GM12878 (cell line): ENCODE measurements at regions not wholly inside any gene's neighbourhood (a gene's known extent, or its start where the extent isn't known, plus 50 kb on each side); places are given as distances from the start of the nearest gene placed in this dataset.

Experiments
- ATAC-seq: fragments of 200-7000 bp; cut with Tn5 transposase; 3 replicates; pipeline ENCODE4 v1.9.1; 2020; ENCODE audit warnings: mild to moderate bottlenecking, moderate library complexity
- BruUV-seq: library from RNA; stranded (reverse); fragments of 400-500 nt; replicated peaks from 2 replicates; lab custom pipeline; 2021; lab: Mats Ljungman, UMichigan
- CTCF ChIA-PET: fragments of 300-600 bp; sonication (Branson Sonifier 250); formaldehyde crosslinking; extraction: SDS; loops from one replicate; lab custom pipeline; 2021; ENCODE audit warnings: inconsistent platforms; lab: Yijun Ruan, JAX
- POLR2A ChIA-PET: fragments of 350-600 bp; formaldehyde crosslinking; extraction: SDS; loops from one replicate; lab custom pipeline; 2021; ENCODE audit warnings: inconsistent platforms; lab: Charles Lee
- RAD21 ChIA-PET: fragments of 300-600 bp; sonication (Branson Sonifier 250); formaldehyde crosslinking; loops from one replicate; lab custom pipeline; 2023; ENCODE audit warnings: antibody characterized with exemption; ENCODE audit not compliant: unreplicated experiment; lab: Charles Lee
- SMC1A ChIA-PET: fragments of 300-600 bp; sonication (Branson Sonifier 250); formaldehyde crosslinking; loops from one replicate; lab custom pipeline; 2023; ENCODE audit not compliant: unreplicated experiment, uncharacterized antibody; lab: Charles Lee
- DNase-seq: peaks from one replicate; pipeline ENCODE4 v3.0.0-alpha.2; 2011; ENCODE audit warnings: low read depth, low spot score
- FAIRE-seq: peaks from 3 replicates; lab custom pipeline; 2011; peaks lifted over from hg19 to GRCh38; lab: Jason Lieb, UNC
- H2AFZ ChIP-seq: 2 replicates; pipeline ENCODE4 v1.6.0; 2011; ENCODE audit warnings: low read depth, low read length, control low read depth; ENCODE audit not compliant: control insufficient read depth
- H3K27ac ChIP-seq: 2 replicates; pipeline ENCODE4 v1.5.1; 2011; ENCODE audit warnings: control low read depth; ENCODE audit not compliant: control insufficient read depth, insufficient read depth
- H3K27me3 ChIP-seq, 2 experiments: replicated peaks in 1 of 2; 2 replicates each; pipeline versions ENCODE4 v1.6.0 to v1.6.1; 2011; ENCODE audit warnings: low read length in 1 of 2; ENCODE audit not compliant: control insufficient read depth in 2 of 2, insufficient read depth in 2 of 2
- H3K36me3 ChIP-seq, 2 experiments: 2 replicates each; pipeline ENCODE4 v1.5.1; 2011; ENCODE audit warnings: low read length in 1 of 2; ENCODE audit not compliant: control insufficient read depth in 2 of 2, insufficient read depth in 2 of 2
- H3K4me1 ChIP-seq: 2 replicates; pipeline ENCODE4 v1.6.1; 2011; ENCODE audit warnings: mild to moderate bottlenecking, low read length, moderate library complexity, mixed read lengths; ENCODE audit not compliant: control insufficient read depth, insufficient read depth
- H3K4me2 ChIP-seq: 2 replicates; pipeline ENCODE4 v1.6.0; 2011; ENCODE audit warnings: control low read depth; ENCODE audit not compliant: control insufficient read depth, insufficient read depth
- H3K4me3 ChIP-seq: fragments of 200-600 bp; sonication (generic); 2 replicates; pipeline ENCODE4 v1.5.1; 2016
- H3K79me2 ChIP-seq: 2 replicates; pipeline ENCODE4 v1.6.0; 2011; ENCODE audit warnings: low read length; ENCODE audit not compliant: control insufficient read depth, insufficient read depth
- H3K9ac ChIP-seq: 2 replicates; pipeline ENCODE4 v1.8.0; 2011; ENCODE audit warnings: low read length, control low read depth, mixed read lengths; ENCODE audit not compliant: control insufficient read depth, insufficient read depth
- H3K9me3 ChIP-seq: replicated peaks from 3 replicates; pipeline ENCODE4 v1.5.1; 2011; ENCODE audit warnings: mild to moderate bottlenecking, low read length; ENCODE audit not compliant: control insufficient read depth, insufficient read depth
- H4K20me1 ChIP-seq: 2 replicates; pipeline ENCODE4 v1.6.0; 2011; ENCODE audit not compliant: control insufficient read depth, insufficient read depth
- HCFC1 ChIP-seq: fragments of 150-350 bp; IDR thresholded peaks from 2 replicates; pipeline ENCODE4 v1.6.1; 2014; ENCODE audit warnings: low read length
- MTA2 ChIP-seq: fragments of 450-650 bp; IDR thresholded peaks from 2 replicates; pipeline ENCODE4 v1.6.1; 2016; ENCODE audit warnings: low read depth, mild to moderate bottlenecking, moderate library complexity
- NKRF ChIP-seq: fragments of 450-650 bp; conservative IDR thresholded peaks from 2 replicates; pipeline ENCODE4 v1.6.1; 2017; ENCODE audit warnings: mild to moderate bottlenecking, moderate library complexity
- NR2F1 ChIP-seq: fragments of 450-650 bp; conservative IDR thresholded peaks from 2 replicates; pipeline ENCODE4 v1.6.1; 2017; ENCODE audit warnings: mild to moderate bottlenecking
- RAD21 ChIP-seq: IDR thresholded peaks from 2 replicates; pipeline ENCODE4 v1.6.1; 2011; ENCODE audit warnings: mild to moderate bottlenecking, low read depth, low read length, moderate library complexity; ENCODE audit not compliant: insufficient read depth
- SREBF2 ChIP-seq: IDR thresholded peaks from 2 replicates; pipeline ENCODE4 v1.6.1; 2012; ENCODE audit warnings: mild to moderate bottlenecking, low read length
- YBX1 ChIP-seq: fragments of 450-650 bp; IDR thresholded peaks from 2 replicates; pipeline ENCODE4 v1.6.1; 2016; ENCODE audit warnings: antibody characterized with exemption
- ZBTB4 ChIP-seq: fragments of 450-650 bp; formaldehyde crosslinking; IDR thresholded peaks from 2 replicates; pipeline ENCODE4 v1.4.0; 2022; ENCODE audit warnings: mild to moderate bottlenecking, moderate library complexity
- ZNF24 ChIP-seq: fragments of 450-650 bp; IDR thresholded peaks from 2 replicates; pipeline ENCODE4 v1.6.1; 2017; ENCODE audit warnings: antibody characterized with exemption, mild to moderate bottlenecking
- WGBS: methylation state at CpG from one replicate; pipeline ENCODE4 v1.1.6; 2016; ENCODE audit warnings: low lambda C conversion rate; ENCODE audit not compliant: insufficient replicate concordance, insufficient coverage; ENCODE audit errors: missing lambda C conversion rate; 5-methylcytosine and 5-hydroxymethylcytosine counted together
- in situ Hi-C: fragments of 300-500 bp; cut with MboI; formaldehyde crosslinking; loops from 9 replicates; pipeline ENCODE4 v1.14.3; 2018; ENCODE audit warnings: mixed read lengths
- intact Hi-C: fragments of 100-400 bp; cut with micrococcal nuclease; formaldehyde crosslinking; loops from one replicate; pipeline ENCODE4 v1.14.2; 2022; ENCODE audit not compliant: unreplicated experiment
- TF ChIP-seq, protein P1 (sequence below): fragments of 450-650 bp; IDR thresholded peaks from 2 replicates; pipeline ENCODE4 v1.6.1; 2018; ENCODE audit warnings: mild to moderate bottlenecking, low read depth, moderate library complexity; ENCODE audit not compliant: partially characterized antibody

DNA sequence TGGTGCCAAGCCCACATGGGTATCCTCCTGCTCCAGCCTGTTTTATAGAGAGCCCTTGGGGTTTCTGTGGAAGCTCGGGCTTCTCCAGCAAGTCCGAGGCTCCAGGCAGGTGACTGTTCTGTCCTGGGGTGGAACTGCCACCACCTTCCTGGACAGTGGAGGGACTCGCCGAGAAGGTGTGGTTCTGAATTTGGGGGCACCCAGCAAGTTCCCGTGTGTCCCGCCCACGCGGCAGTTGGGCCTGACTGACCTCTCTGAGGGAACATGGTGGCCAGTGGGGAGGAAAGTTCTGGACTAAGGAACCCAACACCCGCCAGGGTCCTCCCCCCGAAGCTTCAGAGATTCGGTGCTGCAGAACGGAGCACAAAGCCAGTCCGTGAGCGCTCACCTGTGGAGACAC lies 158.1 kb upstream of the C1orf174 start:
- Histone ChIP-seq H3K27me3 (no peaks in the 10 kb centered on the region), H4K20me1 (no peaks in the 10 kb centered on the region), H3K36me3 (no peaks in the 10 kb centered on the region), H3K4me3 (no peak overlapping the region), H3K4me1 (no peaks in the 10 kb centered on the region), H3K79me2 (no peaks in the 10 kb centered on the region), H3K9ac (no peak overlapping the region), H3K27ac (no peak overlapping the region), H2AFZ (no peak overlapping the region), H3K9me3 (no peaks in the 10 kb centered on the region; the same call in 2 of the 3 replicates), H3K4me2 (no peak overlapping the region)
- ChIA-PET RAD21 (no interaction called here), POLR2A (no interaction called here), SMC1A (no interaction called here), CTCF (no interaction called here)
- BruUV-seq = no TSS peak
- intact Hi-C loops (no loop called here), in situ Hi-C loops (no loop called here)
- FAIRE-seq (no peak), DNase-seq (no peak), ATAC-seq (no peak)
- WGBS = 59% methylated on average over 13 of the region's 14 CpGs
- no peak for TF ChIP-seq NR2F1
- TF ChIP-seq NKRF = no peak
- no peak for TF ChIP-seq MTA2
- no peak for TF ChIP-seq ZNF24
- no peak for TF ChIP-seq RAD21

GRCh38 chr1:4058706-4059105 lies 158.6 kb upstream of the C1orf174 start:
- no TSS peak for BruUV-seq
- intact Hi-C loops (no loop called here), in situ Hi-C loops (no loop called here)
- Histone ChIP-seq H3K79me2 (no peaks in the 10 kb centered on the region), H3K9me3 (no peaks in the 10 kb centered on the region; the same call in 2 of the 3 replicates), H4K20me1 (no peaks in the 10 kb centered on the region), H3K4me3 (no peak overlapping the region), H3K27ac (no peak overlapping the region), H3K4me2 (no peak overlapping the region), H2AFZ (no peak overlapping the region), H3K4me1 (no peaks in the 10 kb centered on the region), H3K36me3 (no peaks in the 10 kb centered on the region), H3K9ac (no peak overlapping the region), H3K27me3 (no peaks in the 10 kb centered on the region)
- SMC1A ChIA-PET = no interaction called here
- FAIRE-seq (no peak), ATAC-seq (no peak), DNase-seq (no peak)
- TF ChIP-seq HCFC1 = no peak
- TF ChIP-seq YBX1 = no peak
- TF ChIP-seq ZBTB4 (CRISPR knock-in tag) = no peak
- TF ChIP-seq SREBF2 = no peak
- TF ChIP-seq, protein P1, sequence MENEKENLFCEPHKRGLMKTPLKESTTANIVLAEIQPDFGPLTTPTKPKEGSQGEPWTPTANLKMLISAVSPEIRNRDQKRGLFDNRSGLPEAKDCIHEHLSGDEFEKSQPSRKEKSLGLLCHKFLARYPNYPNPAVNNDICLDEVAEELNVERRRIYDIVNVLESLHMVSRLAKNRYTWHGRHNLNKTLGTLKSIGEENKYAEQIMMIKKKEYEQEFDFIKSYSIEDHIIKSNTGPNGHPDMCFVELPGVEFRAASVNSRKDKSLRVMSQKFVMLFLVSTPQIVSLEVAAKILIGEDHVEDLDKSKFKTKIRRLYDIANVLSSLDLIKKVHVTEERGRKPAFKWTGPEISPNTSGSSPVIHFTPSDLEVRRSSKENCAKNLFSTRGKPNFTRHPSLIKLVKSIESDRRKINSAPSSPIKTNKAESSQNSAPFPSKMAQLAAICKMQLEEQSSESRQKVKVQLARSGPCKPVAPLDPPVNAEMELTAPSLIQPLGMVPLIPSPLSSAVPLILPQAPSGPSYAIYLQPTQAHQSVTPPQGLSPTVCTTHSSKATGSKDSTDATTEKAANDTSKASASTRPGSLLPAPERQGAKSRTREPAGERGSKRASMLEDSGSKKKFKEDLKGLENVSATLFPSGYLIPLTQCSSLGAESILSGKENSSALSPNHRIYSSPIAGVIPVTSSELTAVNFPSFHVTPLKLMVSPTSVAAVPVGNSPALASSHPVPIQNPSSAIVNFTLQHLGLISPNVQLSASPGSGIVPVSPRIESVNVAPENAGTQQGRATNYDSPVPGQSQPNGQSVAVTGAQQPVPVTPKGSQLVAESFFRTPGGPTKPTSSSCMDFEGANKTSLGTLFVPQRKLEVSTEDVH = no peak
- POLR2A ChIA-PET = no interaction called here
- WGBS = 26% methylated on average over 8 of the region's 8 CpGs
- RAD21 ChIA-PET = no interaction called here
- CTCF ChIA-PET = no interaction called here
